ENCODE measurements at regions not wholly inside any gene's neighbourhood (a gene's known extent, or its start where the extent isn't known, plus 50 kb on each side); places are given as distances from the start of the nearest gene placed in this dataset.

DNA sequence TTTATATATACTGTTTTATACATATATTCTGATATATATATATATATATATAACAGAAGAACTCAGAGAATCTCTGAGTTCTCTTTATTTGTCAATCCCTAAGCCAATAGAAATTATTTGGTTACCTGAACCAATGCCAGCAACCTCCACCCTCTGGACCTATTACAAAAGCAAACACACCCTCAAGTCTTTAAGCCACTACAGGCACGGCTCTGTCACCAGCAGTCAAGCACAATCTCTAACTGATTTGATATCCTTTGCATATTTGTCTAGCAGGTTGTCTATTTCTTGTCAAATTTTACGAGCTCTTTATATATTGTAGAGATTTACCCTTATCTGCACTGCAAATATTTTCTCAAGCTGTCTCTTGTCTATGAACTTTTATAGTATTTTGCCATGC, 66.6 kb upstream of the TOPAZ1 start:
- Mint-ChIP-seq H3K36me3 (ENCODE audit: insufficient read depth, unreplicated experiment) (no peaks in the 10 kb centered on the region), H3K4me1 (ENCODE audit: low read depth, unreplicated experiment) (no peaks in the 10 kb centered on the region), H3K27ac (ENCODE audit: unreplicated experiment) (no peak overlapping the region), H3K9me3 (ENCODE audit: low read depth, unreplicated experiment) (peaks cover 8% of the 10 kb centered on the region), H3K4me3 (ENCODE audit: low read depth, unreplicated experiment) (no peak overlapping the region), H3K27me3 (ENCODE audit: unreplicated experiment) (peaks cover 47% of the 10 kb centered on the region)
- intact Hi-C loops (cut with micrococcal nuclease; ENCODE audit: unreplicated experiment) = no loop called here
- BruUV-seq (replicated peaks) = no TSS peak
- CTCF ChIA-PET = no interaction called here
- no peak for TF ChIP-seq CTCF (IDR thresholded peaks at IDR 0.05; ENCODE audit: unreplicated experiment)
- no peak for DNase-seq

GRCh38 chr3:44179246-44179645, 62.4 kb upstream of the TOPAZ1 start:
- peaks cover 40% of the 10 kb centered on the region for H3K27me3 Mint-ChIP-seq (ENCODE audit: unreplicated experiment)
- intact Hi-C loops (cut with micrococcal nuclease; ENCODE audit: unreplicated experiment) = no loop called here
- no peak overlapping the region for H3K27ac Mint-ChIP-seq (ENCODE audit: unreplicated experiment)
- TF ChIP-seq CTCF (IDR thresholded peaks at IDR 0.05; ENCODE audit: unreplicated experiment) = no peak
- H3K4me1 Mint-ChIP-seq (ENCODE audit: low read depth, unreplicated experiment) = no peaks in the 10 kb centered on the region
- DNase-seq = no peak
- no TSS peak for BruUV-seq (replicated peaks)
- H3K4me3 Mint-ChIP-seq (ENCODE audit: low read depth, unreplicated experiment) = no peak overlapping the region
- no peaks in the 10 kb centered on the region for H3K9me3 Mint-ChIP-seq (ENCODE audit: low read depth, unreplicated experiment)
- CTCF ChIA-PET = no interaction called here
- H3K36me3 Mint-ChIP-seq (ENCODE audit: insufficient read depth, unreplicated experiment) = no peaks in the 10 kb centered on the region

GRCh38 chr3:44184319-44184953, 57.2 kb upstream of the TOPAZ1 start:
- H3K4me1 Mint-ChIP-seq (ENCODE audit: low read depth, unreplicated experiment) = no peaks in the 10 kb centered on the region
- no peaks in the 10 kb centered on the region for H3K9me3 Mint-ChIP-seq (ENCODE audit: low read depth, unreplicated experiment)
- intact Hi-C loops (cut with micrococcal nuclease; ENCODE audit: unreplicated experiment) = no loop called here
- no peak for DNase-seq
- BruUV-seq (replicated peaks) = no TSS peak
- H3K4me3 Mint-ChIP-seq (ENCODE audit: low read depth, unreplicated experiment) = no peak overlapping the region
- CTCF ChIA-PET = interaction anchor here (0.6 kb wide), 1 partner anchor 8 kb away, joined by 4 read pairs; no protein-coding TSS in a partner anchor
- H3K27ac Mint-ChIP-seq (ENCODE audit: unreplicated experiment) = no peak overlapping the region
- peaks cover 39% of the 10 kb centered on the region for H3K27me3 Mint-ChIP-seq (ENCODE audit: unreplicated experiment)
- H3K36me3 Mint-ChIP-seq (ENCODE audit: insufficient read depth, unreplicated experiment) = no peaks in the 10 kb centered on the region
- TF ChIP-seq CTCF (IDR thresholded peaks at IDR 0.05; ENCODE audit: unreplicated experiment) = no peak

DNA sequence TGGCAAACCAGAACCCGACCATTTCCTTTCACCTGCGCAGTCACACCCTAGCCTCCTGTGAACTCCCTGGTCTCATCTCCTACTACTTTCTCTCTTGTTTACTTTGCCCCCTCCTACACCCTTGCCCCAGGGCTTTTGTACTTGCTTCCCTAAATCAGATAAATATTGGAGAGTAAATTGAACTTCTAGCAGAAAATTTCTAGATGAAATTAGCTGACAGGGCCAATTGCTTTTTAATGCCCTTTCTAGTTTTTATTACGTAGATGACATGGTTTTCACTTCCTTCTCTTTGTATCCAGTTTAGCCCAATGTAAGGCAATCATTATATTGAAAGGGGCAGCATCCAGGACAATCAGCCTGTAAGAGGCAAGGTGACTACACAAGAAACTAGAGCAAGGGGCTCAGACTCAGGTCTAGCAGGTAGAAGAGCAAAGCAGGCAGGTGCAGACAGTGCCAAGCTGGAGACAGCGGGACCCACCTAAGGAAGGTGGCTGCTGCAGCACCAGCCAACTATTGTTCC, 56.2 kb upstream of the TOPAZ1 start:
- no peak for TF ChIP-seq CTCF (IDR thresholded peaks at IDR 0.05; ENCODE audit: unreplicated experiment)
- intact Hi-C loops (cut with micrococcal nuclease; ENCODE audit: unreplicated experiment) = no loop called here
- Mint-ChIP-seq H3K4me3 (ENCODE audit: low read depth, unreplicated experiment) (no peak overlapping the region), H3K9me3 (ENCODE audit: low read depth, unreplicated experiment) (no peaks in the 10 kb centered on the region), H3K27ac (ENCODE audit: unreplicated experiment) (no peak overlapping the region), H3K36me3 (ENCODE audit: insufficient read depth, unreplicated experiment) (no peaks in the 10 kb centered on the region), H3K4me1 (ENCODE audit: low read depth, unreplicated experiment) (no peaks in the 10 kb centered on the region), H3K27me3 (ENCODE audit: unreplicated experiment) (peaks cover 39% of the 10 kb centered on the region)
- no peak for DNase-seq
- CTCF ChIA-PET = no interaction called here
- no TSS peak for BruUV-seq (replicated peaks)
